ENCODE measurements at regions not wholly inside any gene's neighbourhood (a gene's known extent, or its start where the extent isn't known, plus 50 kb on each side); places are given as distances from the start of the nearest gene placed in this dataset.

DNA sequence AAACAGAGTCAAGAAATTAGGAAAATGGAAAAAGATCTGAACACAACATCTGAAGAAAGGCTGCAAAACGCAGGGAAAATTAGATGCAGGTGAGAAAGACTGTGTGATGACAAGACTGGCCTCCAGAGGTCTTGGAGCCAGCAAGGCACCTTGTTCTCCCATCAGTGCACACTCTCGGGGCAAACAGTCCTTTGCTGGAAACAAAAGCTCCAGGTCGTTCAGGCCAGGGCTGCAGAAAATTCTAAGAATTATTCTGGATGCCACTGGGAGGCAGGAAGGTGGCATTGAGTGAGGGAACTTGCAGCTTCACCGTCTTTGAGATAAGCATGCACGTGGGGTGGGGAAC lies 219.9 kb upstream of the SSTR4 start (continued):
- TF ChIP-seq NFE2L2 (IDR thresholded peaks at IDR 0.05; ENCODE audit: low read depth, low read length) (no peak), FOS (IDR thresholded peaks at IDR 0.05; ENCODE audit: low read depth, low read length) (no peak), RAD21 (IDR thresholded peaks at IDR 0.05; ENCODE audit: low read length) (no peak)

DNA sequence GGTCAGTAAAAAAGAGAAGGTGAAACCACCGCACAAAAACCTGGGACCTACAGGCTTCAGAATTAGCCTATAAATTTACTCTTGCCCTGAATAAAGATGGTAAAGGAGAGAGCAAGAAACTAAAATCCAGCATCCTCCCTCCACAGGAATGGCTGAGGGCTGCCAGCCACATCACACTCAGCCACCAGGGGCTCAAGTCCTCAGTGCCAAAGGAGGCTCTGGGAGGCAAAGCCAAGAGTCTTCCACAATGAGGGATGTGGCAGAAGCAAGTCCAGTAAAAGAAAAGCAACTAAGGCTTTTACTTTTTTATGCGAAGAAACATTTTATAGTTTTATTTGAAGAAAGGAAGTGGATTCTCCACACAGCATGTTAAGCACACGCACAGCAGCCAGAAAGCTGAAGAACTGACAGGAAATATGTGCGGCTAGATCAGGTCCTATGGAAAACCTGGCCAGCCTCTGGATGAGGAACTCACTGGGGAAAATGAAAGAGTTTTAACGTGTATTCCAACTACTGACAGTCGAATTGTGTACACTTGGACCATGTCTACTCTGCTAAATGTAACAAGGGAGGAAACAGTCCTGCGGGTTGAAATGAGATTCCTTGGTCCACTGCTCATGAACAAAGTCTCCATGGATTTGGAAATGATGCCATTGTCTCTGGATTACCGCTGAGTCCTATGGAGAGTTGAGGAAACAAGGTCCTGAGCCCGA lies 219.4 kb upstream of the SSTR4 start:
- Histone ChIP-seq H3K9me1 (ENCODE audit: insufficient read depth, low read length) (no peaks in the 10 kb centered on the region), H3K27me3 (ENCODE audit: control insufficient read depth, insufficient read depth, low read length) (peaks cover 24% of the 10 kb centered on the region), H3K9ac (ENCODE audit: low read depth, low read length) (no peak overlapping the region), H3K36me3 (ENCODE audit: control insufficient read depth, insufficient read depth, low read length) (no peaks in the 10 kb centered on the region), H2BK15ac (ENCODE audit: low read depth, low read length) (no peak overlapping the region), H4K5ac (ENCODE audit: low read depth, low read length) (no peak overlapping the region), H2BK20ac (ENCODE audit: low read depth, low read length) (no peak overlapping the region), H3K4me1 (ENCODE audit: control insufficient read depth, insufficient read depth, low read length) (no peaks in the 10 kb centered on the region), H3K27ac (ENCODE audit: insufficient read depth, low read length) (no peak overlapping the region), H2BK120ac (ENCODE audit: low read depth, low read length) (no peak overlapping the region), H3K14ac (replicated peaks; ENCODE audit: low read depth, low read length) (no peak overlapping the region), H2AK5ac (ENCODE audit: low read depth, low read length) (no peak overlapping the region), H4K20me1 (ENCODE audit: insufficient read depth, low read length) (no peaks in the 10 kb centered on the region), H2BK5ac (ENCODE audit: low read depth, low read length, poor library complexity, severe bottlenecking) (no peak overlapping the region), H3K4me3 (ENCODE audit: insufficient read depth, low read depth, low read length) (no peak overlapping the region), H4K91ac (ENCODE audit: insufficient read depth, low read depth, low read length) (no peak overlapping the region), H3K4me2 (ENCODE audit: low read depth, low read length) (no peak overlapping the region), H2AK9ac (replicated peaks; ENCODE audit: low read depth, low read length, poor library complexity) (no peak overlapping the region), H3K4ac (ENCODE audit: low read depth, low read length) (no peak overlapping the region), H3K79me1 (ENCODE audit: low read depth in 1 of 2, low read length in 2 of 2) (no peaks in the 10 kb centered on the region), H3K9me3 (ENCODE audit: control insufficient read depth, insufficient read depth, low read length) (no peaks in the 10 kb centered on the region), H3K18ac (ENCODE audit: low read depth, low read length) (no peak overlapping the region), H2AFZ (replicated peaks; ENCODE audit: low read length, poor library complexity) (no peak overlapping the region), H3K23ac (ENCODE audit: low read depth, low read length) (no peak overlapping the region), H3K56ac (ENCODE audit: extremely low read depth, insufficient read depth, low read length) (no peak overlapping the region), H4K8ac (ENCODE audit: low read depth in 2 of 2, low read length in 2 of 2) (no peak overlapping the region)
- in situ Hi-C loops (cut with MboI; ENCODE audit: low sequenced_read_pairs) (no loop called here), dilution Hi-C loops (cut with HindIII; ENCODE audit: low sequenced_read_pairs, unreplicated experiment) (no loop called here), intact Hi-C loops (cut with micrococcal nuclease) (no loop called here)
- BruUV-seq (replicated peaks) = no TSS peak
- POLR2A ChIA-PET (ENCODE audit: unreplicated experiment) = no interaction called here
- ATAC-seq (ENCODE audit: low read depth) = no peak
- TF ChIP-seq RCOR1 (IDR thresholded peaks at IDR 0.05; ENCODE audit: insufficient replicate concordance, low read length) (no peak), CEBPB (IDR thresholded peaks at IDR 0.05; ENCODE audit: low read depth, low read length) (no peak), NFE2L2 (IDR thresholded peaks at IDR 0.05; ENCODE audit: low read depth, low read length) (no peak), RAD21 (IDR thresholded peaks at IDR 0.05; ENCODE audit: low read length) (no peak)
- TF ChIP-seq, protein P1, sequence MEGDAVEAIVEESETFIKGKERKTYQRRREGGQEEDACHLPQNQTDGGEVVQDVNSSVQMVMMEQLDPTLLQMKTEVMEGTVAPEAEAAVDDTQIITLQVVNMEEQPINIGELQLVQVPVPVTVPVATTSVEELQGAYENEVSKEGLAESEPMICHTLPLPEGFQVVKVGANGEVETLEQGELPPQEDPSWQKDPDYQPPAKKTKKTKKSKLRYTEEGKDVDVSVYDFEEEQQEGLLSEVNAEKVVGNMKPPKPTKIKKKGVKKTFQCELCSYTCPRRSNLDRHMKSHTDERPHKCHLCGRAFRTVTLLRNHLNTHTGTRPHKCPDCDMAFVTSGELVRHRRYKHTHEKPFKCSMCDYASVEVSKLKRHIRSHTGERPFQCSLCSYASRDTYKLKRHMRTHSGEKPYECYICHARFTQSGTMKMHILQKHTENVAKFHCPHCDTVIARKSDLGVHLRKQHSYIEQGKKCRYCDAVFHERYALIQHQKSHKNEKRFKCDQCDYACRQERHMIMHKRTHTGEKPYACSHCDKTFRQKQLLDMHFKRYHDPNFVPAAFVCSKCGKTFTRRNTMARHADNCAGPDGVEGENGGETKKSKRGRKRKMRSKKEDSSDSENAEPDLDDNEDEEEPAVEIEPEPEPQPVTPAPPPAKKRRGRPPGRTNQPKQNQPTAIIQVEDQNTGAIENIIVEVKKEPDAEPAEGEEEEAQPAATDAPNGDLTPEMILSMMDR (conservative IDR thresholded peaks at IDR 0.05; ENCODE audit: low read depth, low read length) = no peak
- CTCF ChIA-PET = no interaction called here
- no CpG with 5 or more reads among the region's 9 CpGs for WGBS, 2 experiments (ENCODE audit: extremely low coverage in 2 of 2, insufficient read length in 1 of 2)
- DNase-seq = no peak
